HG03354 (cell line): ENCODE measurements at regions not wholly inside any gene's neighbourhood (a gene's known extent, or its start where the extent isn't known, plus 50 kb on each side); places are given as distances from the start of the nearest gene placed in this dataset.

ENCODE experiments used
- ATAC-seq: cut with Tn5 transposase; IDR thresholded peaks from one replicate; pipeline ENCODE4 v1.9.1; 2021; ENCODE audit warnings: mild to moderate bottlenecking; ENCODE audit not compliant: unreplicated experiment, poor library complexity, severe bottlenecking

GRCh38 chr3:775178-775880 is 317.5 kb upstream of the CNTN6 start:
- no peak for ATAC-seq

DNA sequence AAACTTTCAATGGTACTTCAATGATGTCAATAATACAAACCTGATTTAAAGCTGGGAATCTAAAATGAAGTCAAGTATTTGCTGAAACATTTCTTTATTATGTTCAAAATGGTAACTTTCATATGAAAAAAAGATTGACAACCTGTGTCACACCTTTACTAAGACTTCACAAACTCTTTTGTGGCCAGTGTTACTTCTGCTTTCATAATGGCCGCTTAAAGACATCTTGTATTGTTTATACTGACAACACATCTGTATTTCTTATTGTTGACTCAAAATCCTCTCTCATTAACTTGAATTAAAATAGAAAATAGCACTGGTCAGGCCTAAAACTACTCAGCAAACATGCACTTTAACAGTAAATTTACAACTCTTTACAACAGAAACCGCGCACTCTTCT is 312.3 kb upstream of the CNTN6 start:
- no peak for ATAC-seq

DNA sequence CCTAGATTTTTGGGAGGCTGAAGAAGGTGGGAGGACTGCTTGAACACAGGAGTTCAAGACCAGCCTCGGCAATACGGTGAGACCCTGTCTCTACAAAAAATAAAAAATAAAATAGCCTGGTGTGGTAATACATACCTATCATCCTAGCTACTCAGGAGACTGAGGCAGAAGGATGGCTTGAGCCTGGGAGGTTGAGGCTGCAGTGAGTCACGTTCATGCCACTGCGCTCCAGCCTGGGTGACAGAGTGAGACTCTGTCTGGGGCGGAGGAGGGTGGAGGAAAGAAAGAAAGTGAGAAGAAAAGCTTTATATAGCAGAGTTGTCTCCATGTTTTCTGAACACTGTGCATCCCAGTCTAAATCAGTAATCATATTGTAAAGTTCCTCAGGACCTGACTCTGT is 301.4 kb upstream of the CNTN6 start:
- ATAC-seq = no peak

- ATAC-seq = no peak
These were observed 300.2 kb upstream of the CNTN6 start for GRCh38 chr3:792630-793029.

DNA sequence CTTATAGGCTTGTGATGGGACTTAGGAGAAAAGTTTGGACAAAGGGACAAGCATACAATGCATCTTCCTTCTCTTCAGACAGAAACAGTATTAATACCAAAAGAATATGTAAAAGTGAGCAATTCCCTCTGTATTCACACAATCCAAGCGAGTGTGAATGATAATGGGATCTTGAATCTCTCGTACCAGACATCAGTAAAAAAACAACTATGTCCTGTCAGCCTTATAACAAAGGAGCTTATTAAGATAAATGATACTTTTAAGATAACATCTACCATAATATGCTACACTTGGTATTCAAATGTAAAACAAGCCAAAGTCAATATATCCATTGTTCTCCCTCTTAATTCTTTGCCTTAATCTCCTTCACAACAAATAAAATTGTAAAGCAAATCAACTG is 288.6 kb upstream of the CNTN6 start:
- ATAC-seq = no peak

GRCh38 chr3:805326-805725 is 287.5 kb upstream of the CNTN6 start:
- ATAC-seq = no peak

DNA sequence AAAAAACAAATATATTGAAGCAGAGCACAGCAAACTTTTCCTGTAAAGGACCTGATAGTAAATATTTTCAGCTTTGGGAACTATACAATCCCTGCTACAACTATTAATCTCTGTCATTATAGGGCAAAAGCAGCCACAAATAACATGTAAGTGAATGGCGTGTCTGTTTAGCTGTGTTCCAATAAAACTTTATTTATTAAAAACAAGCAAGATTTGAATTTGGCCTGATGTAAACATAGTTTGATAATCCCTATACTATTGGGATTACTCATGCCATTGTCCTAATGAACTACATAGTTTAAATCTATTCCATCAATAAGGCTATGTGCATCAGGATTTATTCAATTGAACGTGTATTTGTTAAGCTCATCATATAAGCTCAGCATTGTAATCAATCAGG is 286.8 kb upstream of the CNTN6 start:
- no peak for ATAC-seq

GRCh38 chr3:816605-817004 is 276.2 kb upstream of the CNTN6 start:
- no peak for ATAC-seq

DNA sequence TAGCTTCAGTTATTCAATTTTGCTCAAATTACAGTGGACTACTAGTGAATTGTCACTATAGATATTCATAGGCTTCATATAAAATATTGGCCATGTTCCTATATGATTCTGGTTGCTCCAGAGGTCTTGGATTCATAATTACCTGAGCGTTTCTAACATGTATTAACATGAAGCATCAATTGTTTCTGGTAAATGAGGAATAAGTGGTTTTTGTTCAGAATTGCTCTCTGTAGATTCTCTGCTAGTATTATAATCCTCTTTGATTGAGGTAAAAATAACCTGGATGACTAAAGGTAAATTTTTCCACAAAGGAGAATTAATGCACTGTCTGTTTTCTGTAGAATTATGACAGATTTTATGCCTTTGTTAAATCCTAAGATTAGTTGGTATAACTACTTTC is 258.1 kb upstream of the CNTN6 start:
- ATAC-seq = no peak

- ATAC-seq = no peak
These were observed 257.7 kb upstream of the CNTN6 start for GRCh38 chr3:835096-835495.

DNA sequence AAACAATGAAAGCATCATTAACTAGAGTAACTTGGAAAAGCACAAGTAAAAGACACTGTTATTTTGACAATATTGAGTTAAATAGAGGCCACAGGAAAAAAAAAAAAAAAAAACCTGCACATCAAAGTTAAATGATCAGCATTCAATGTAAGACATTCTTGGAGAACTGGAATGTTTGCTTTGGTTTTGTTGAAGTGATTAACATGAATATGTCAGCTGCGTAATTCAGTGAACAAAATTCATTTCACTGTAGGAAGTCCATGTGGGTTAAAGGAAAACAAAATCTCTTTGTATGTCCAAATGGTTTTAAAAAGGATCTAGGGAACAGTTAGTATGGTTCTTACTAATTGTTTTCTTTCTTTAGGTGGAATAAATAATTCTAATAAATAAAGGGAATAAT is 252.8 kb upstream of the CNTN6 start:
- ATAC-seq = no peak

- ATAC-seq = peak; percentile 65
These were observed 241.6 kb upstream of the CNTN6 start for GRCh38 chr3:851098-851790.

DNA sequence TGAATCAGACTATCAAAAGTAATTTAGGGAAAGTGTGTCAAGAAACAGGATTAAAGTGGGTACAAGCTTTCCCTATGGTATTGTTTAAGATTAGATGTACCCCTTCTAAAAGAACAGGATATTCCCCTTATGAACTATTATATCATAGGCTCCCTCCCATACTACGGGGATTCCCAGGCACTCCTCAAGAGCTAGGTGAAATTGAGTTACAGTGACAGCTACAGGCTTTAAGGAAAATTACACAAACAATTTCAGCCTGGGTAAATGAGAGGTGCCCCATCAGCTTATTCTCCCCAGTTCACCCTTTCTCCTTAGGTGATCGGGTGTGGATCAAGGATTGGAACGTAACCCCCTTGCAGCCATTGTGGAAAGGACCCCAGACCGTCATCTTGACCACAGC is 240.8 kb upstream of the CNTN6 start:
- ATAC-seq = no peak

GRCh38 chr3:853489-853888 is 239.3 kb upstream of the CNTN6 start:
- ATAC-seq = no peak

- no peak for ATAC-seq
These were observed 233.7 kb upstream of the CNTN6 start for GRCh38 chr3:859135-859534.

- ATAC-seq = no peak
These were observed 231.1 kb upstream of the CNTN6 start for GRCh38 chr3:861721-862120.

DNA sequence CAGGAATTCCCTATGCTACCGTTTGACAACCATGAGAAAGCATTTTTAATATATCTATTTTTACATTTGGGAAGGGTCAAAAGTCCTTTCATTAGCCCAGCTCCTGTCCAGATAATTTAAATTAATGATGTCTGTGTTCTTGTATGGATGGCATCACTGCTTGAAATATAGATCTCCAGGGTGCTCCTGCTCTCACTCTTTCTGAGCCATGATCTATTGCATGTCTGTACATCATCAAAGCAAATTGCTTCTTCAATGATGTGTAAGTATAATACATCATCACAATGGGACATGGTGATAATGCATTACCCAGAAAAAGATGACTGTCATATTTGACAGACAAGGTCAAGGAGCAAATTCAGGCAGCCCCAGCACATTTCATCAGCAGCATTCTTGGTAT is 223.6 kb upstream of the CNTN6 start:
- ATAC-seq = no peak

DNA sequence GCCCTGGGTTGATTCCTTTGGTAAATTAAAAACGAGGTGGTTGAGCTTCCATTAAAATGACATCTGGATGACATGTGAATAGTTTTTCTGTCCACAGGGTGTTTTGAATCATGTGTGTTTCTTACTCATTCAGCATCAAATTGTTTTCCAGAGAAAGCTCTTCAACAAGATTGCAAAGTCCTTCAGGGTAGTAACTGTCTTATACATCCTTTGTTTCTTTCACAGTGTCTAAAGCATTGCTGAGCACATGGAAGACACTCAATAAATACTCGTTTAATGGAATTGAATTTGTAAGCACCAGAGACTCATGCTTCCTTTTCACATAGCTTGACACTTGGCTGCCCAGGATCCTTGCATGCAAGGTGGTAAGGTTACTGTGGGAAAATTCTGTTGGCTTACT is 223.1 kb upstream of the CNTN6 start:
- ATAC-seq = no peak

GRCh38 chr3:871651-872050 is 221.2 kb upstream of the CNTN6 start:
- ATAC-seq = no peak

- ATAC-seq = no peak
These were observed 215.8 kb upstream of the CNTN6 start for GRCh38 chr3:877001-877400.

DNA sequence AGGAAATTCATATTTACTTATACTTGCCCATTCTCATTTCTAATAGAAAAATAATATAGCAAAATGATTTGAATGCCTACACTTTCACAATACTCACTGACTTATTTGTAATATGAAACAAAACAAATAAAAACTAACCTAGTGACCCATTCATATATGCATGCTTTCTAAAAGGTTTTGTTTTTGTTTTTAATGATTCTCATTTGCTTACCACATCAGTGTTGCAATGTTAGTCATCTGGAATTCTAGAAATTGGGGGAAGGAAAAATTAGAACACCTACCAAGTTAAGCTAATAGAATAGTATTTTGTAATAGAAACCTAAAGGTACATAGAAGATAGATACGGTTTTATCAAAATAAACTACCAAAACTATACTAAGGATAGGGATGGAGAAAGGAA is 214.1 kb upstream of the CNTN6 start:
- ATAC-seq = no peak

DNA sequence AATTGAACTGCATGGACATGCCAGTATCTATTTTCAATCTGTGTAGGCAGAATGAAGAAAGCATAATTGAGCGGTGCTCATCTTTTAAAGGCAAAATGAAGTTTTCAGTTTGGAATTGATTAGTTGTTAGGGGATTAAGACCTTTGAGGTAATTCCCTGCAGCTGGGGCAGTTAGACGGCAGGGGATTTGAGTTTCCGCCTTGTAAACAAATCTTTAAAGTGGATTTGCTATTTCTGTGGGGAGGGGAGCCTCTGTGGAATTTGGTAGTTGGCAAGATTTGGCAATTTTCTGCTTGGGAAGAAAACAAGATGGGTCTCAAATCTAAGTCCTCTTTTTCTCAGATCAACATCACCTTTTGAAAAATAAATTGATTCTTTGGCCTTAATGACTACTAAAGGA is 212.5 kb upstream of the CNTN6 start:
- no peak for ATAC-seq
